HG03103 (cell line): ENCODE measurements at regions not wholly inside any gene's neighbourhood (a gene's known extent, or its start where the extent isn't known, plus 50 kb on each side); places are given as distances from the start of the nearest gene placed in this dataset.

Experiments used
- ATAC-seq: cut with Tn5 transposase; IDR thresholded peaks from one replicate; pipeline ENCODE4 v1.9.1; 2021; ENCODE audit warnings: low read depth; ENCODE audit not compliant: unreplicated experiment

- ATAC-seq = no peak
Observed at GRCh38 chr5:130286971-130287370, 382.7 kb downstream of the CHSY3 start.

- ATAC-seq = no peak
Observed at GRCh38 chr5:130282049-130282448, 377.8 kb downstream of the CHSY3 start.

DNA sequence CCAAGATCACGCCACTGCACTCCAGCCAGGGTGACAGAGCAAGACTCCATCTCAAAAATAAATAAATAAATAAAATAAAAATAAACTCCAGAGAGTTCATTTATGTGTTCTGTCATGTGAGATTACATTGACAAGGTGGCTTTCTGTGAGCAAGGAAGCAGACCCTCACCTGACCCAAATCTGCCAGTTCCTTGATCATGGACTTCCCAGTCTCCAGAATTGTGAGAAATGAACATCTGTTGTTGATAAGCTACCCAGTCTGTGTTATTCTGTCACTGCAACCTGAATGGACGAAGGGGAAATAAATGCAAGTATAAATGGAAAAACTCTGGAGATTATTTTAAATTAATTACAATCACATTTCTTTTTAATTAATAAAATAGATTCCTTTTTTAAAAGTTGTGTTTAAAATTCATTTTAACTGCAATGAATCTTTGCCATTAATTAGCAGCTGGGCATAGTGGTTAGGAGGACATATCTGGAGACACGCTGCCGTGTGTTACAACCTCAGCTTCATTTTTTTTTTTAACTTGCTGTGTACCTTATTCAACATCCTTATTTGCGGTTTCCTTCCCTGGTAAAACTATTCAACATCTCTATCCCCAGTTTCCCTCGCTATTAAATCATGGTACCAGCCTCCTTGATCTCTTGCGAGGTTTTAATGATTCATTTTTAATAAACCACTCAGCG, 376.4 kb downstream of the CHSY3 start:
- no peak for ATAC-seq

- ATAC-seq = no peak
Observed at GRCh38 chr5:130279386-130279785, 375.1 kb downstream of the CHSY3 start.

DNA sequence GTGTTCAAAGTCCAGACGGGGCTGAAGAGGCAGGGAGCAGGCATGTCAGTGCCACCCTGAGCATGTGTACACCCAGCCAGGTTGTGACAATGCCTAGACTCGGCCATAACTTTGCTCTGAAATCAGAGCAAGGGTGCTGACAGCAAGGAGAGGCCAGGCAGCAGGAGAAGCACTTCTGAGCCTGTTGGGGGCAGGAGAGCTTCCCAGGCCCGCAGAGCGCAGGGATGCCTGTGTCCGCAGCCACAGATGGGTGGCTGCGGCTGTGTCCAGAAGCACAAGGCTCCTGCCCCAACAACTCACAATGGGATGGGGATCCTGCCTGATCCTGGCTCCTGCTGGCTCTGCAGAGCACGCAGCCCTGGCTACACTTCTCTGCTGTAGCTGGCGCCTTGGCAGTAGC, 373.9 kb downstream of the CHSY3 start:
- ATAC-seq = no peak

GRCh38 chr5:130277522-130277921, 373.3 kb downstream of the CHSY3 start:
- ATAC-seq = no peak

- ATAC-seq = no peak
Observed at GRCh38 chr5:130277002-130277401, 372.7 kb downstream of the CHSY3 start.

DNA sequence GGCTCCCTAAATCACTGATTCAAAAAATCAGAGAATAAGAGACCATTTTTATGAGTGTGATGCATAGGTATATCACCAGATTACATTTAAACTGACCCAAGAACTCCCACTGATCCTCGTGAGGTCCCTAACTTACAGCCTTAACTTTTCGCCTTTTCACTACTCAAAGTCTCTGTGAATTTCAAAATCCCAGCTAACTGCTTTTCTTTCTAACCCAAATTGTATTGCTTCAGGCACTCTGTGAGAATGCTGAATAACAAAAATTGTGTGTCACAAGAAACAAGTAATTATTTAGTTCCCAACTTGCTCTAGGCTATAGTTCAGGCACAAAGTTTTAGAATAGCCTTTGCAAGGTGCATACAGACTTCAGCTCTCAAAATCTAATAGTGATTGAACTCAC, 368.6 kb downstream of the CHSY3 start:
- no peak for ATAC-seq

DNA sequence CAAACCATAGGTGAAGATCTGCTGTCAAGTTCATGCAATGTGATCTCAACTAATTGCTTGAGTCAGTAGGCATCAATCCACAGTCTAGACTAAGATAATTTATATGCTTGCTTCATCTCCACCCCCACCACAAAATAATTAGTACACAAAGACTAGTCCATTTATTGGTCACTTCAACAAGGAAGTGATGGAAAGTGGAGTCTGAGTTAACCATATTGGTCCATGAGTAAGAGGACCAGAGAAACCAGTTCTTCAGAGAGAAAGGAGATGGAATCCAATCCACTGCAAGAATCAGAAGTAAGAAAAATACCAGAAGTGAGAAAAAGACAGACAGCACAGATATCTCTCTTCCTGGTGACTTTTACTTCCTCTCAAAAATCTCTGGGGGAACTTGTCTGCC, 366.5 kb downstream of the CHSY3 start:
- no peak for ATAC-seq

DNA sequence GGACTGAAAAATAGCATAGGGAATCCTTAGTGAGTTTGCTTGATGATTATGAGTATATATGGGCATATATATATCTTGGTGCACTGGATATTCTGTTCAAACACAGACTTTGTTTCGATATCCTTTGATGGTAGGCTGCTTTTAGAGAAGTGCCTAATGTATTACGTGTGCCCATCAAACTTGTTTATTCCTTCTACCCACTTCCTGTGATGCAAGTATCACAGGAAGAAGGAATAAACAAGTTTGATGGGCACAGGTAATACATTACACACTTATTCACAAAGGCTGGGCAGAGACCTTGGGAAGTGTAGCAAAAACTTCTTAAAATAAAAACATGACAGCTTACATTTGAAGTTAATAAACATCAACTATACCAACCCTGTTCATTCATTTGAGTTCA, 364.2 kb downstream of the CHSY3 start:
- ATAC-seq = no peak

- no peak for ATAC-seq
Observed at GRCh38 chr5:130267926-130268325, 363.7 kb downstream of the CHSY3 start.

GRCh38 chr5:130260481-130260880, 356.2 kb downstream of the CHSY3 start:
- ATAC-seq = no peak

- ATAC-seq = no peak
Observed at GRCh38 chr5:130251931-130252330, 347.7 kb downstream of the CHSY3 start.

- ATAC-seq = no peak
Observed at GRCh38 chr5:130243641-130244040, 339.4 kb downstream of the CHSY3 start.

GRCh38 chr5:130237721-130238120, 333.5 kb downstream of the CHSY3 start:
- no peak for ATAC-seq
